ENCODE measurements at regions not wholly inside any gene's neighbourhood (a gene's known extent, or its start where the extent isn't known, plus 50 kb on each side); places are given as distances from the start of the nearest gene placed in this dataset.

DNA sequence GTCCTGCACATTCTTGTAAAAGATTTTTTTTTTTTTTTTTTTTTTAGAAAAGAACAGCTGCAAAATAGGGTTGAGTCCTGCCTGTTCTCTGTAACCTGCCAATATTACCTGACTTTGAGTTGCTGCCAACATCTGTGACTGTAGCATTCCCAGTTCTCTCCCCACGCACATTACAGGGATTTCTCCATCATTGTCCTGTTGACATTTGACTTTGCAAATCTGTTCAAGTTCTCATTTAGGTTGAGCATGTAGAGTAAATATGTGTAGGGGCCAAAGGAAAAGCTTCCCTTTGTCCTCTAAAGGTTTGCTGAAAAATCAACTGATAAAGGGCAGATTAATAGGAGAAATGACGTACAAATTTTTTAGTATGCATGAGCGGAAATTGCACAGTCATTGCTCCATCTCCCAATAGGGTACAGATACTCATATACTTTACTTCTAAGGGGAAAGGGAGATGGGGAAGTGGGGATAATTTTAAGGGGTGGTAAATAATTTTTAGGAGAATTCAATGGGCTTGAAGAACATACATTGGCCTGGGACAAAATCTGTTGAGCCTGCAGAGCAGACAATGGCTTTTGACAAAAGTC, 385.5 kb downstream of the PIK3C3 start:
- H3K4me3 ChIP-seq (ENCODE audit: control insufficient read depth, low read depth, low read length), result no peak overlapping the region
- no peak for DNase-seq (ENCODE audit: low read depth)
- TF ChIP-seq, protein P1, sequence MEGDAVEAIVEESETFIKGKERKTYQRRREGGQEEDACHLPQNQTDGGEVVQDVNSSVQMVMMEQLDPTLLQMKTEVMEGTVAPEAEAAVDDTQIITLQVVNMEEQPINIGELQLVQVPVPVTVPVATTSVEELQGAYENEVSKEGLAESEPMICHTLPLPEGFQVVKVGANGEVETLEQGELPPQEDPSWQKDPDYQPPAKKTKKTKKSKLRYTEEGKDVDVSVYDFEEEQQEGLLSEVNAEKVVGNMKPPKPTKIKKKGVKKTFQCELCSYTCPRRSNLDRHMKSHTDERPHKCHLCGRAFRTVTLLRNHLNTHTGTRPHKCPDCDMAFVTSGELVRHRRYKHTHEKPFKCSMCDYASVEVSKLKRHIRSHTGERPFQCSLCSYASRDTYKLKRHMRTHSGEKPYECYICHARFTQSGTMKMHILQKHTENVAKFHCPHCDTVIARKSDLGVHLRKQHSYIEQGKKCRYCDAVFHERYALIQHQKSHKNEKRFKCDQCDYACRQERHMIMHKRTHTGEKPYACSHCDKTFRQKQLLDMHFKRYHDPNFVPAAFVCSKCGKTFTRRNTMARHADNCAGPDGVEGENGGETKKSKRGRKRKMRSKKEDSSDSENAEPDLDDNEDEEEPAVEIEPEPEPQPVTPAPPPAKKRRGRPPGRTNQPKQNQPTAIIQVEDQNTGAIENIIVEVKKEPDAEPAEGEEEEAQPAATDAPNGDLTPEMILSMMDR (conservative IDR thresholded peaks at IDR 0.05; ENCODE audit: control insufficient read depth, insufficient read depth, low read depth, low read length), result no peak

GRCh38 chr18:42341423-42341822, 386.4 kb downstream of the PIK3C3 start:
- TF ChIP-seq, protein P1 (conservative IDR thresholded peaks at IDR 0.05; ENCODE audit: control insufficient read depth, insufficient read depth, low read depth, low read length), result no peak
- no peak for DNase-seq (ENCODE audit: low read depth)
- no peak overlapping the region for H3K4me3 ChIP-seq (ENCODE audit: control insufficient read depth, low read depth, low read length)

DNA sequence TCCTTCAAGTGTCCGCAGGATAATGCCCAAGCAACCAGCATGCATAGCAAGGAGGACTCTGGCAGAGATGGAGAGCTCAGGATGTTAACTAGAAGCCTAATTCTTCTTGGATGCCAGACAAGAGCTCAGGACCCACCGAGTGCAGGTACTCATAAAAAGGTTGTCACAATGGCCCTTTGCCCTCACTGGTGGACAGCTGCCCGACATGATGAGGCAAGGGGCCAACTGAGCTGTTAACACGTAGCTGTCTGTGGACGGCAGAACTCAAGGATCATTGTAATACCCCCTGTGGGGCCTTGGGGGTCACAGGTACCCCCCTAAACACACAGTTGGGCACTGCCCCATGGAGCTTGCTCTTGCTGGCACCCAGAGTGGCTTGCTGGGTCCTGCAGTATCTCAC, 393.7 kb downstream of the PIK3C3 start:
- DNase-seq (ENCODE audit: low read depth), result no peak
- H3K4me3 ChIP-seq (ENCODE audit: control insufficient read depth, low read depth, low read length), result no peak overlapping the region
- TF ChIP-seq, protein P1 (conservative IDR thresholded peaks at IDR 0.05; ENCODE audit: control insufficient read depth, insufficient read depth, low read depth, low read length), result no peak

- no peak overlapping the region for H3K4me3 ChIP-seq (ENCODE audit: control insufficient read depth, low read depth, low read length)
- TF ChIP-seq, protein P1 (conservative IDR thresholded peaks at IDR 0.05; ENCODE audit: control insufficient read depth, insufficient read depth, low read depth, low read length), result no peak
- DNase-seq (ENCODE audit: low read depth), result no peak
Measured at GRCh38 chr18:42351455-42351854, 396.4 kb downstream of the PIK3C3 start.

DNA sequence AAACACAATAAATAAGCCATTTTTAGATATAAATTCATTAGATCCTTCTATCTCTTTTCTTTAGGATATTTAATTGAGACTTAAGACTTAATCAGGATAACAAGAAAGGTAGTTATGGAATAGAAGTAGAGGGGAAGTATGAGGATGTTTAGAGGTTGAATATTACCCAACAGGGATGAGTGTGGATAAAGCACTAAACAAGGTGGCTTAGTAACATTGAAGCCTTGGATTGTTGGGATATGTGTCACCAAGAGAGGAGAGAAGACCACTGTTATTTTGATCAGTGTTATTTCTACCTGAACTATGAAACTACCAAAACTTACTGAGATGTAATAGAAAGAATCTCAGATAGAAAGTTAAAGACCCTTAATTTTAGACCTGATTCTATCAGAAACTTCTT, 405.7 kb downstream of the PIK3C3 start:
- no peak overlapping the region for H3K4me3 ChIP-seq (ENCODE audit: control insufficient read depth, low read depth, low read length)
- TF ChIP-seq, protein P1 (conservative IDR thresholded peaks at IDR 0.05; ENCODE audit: control insufficient read depth, insufficient read depth, low read depth, low read length), result no peak
- no peak for DNase-seq (ENCODE audit: low read depth)

DNA sequence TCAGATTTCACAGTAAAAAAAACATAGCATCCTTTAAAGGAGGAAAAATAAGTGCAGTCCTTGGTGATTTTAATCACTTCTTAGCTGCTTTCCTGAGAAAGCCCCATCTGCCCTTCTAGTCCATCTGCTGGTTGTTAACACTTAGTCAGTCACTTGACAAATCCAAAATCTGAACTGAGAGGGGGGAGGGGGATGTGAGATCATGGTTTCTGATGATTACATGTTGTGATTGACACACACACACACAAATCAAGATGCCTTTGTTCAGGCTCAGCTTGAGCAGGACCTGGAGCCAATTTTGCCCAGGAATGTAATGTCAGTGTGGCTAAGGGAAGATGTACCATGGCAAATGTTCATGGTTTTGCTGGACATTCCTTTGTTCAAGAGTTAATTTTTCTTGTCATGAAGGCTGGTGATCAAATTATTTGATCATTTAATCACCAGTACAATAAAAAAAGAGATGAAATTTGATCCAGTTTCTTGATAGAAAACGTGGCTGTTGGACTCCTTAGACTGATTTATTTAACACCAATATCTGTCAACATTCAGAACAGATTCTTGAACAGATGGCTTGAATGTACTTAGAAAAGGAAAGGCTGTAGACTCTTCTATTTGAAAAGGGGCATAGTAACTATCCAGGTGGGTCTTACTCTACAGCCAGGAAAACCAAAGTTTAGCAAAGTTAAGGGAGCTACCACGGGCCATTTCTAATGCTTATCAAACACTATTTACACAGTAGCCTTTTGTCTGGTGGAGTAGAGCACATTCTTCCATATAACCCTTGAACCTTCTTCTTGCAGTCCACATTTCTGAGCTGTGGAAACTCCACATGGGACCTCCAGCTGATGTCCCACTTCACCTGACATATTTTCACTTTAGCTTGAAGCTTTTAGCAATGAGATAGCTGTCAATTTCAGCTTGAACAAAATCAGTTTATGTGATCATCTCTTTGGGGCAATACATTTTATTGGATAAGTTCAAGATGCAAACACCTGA, 408.7 kb downstream of the PIK3C3 start:
- DNase-seq (ENCODE audit: low read depth), result no peak
- H3K4me3 ChIP-seq (ENCODE audit: control insufficient read depth, low read depth, low read length), result no peak overlapping the region
- TF ChIP-seq, protein P1 (conservative IDR thresholded peaks at IDR 0.05; ENCODE audit: control insufficient read depth, insufficient read depth, low read depth, low read length), result no peak

All from fibroblast of mammary gland (primary cell).